NCI-H510A (cell line): ENCODE measurements at regions not wholly inside any gene's neighbourhood (a gene's known extent, or its start where the extent isn't known, plus 50 kb on each side); places are given as distances from the start of the nearest gene placed in this dataset.
"Not testable (repeated sequence)": the region's sequence is repeated elsewhere in the genome, so short reads cannot be mapped to it uniquely, and the experiment has no call there.

Experiments
- DNase-seq: peaks from one replicate; lab custom pipeline; 2025; lab: John Stamatoyannopoulos, UW

GRCh38 chr5:178063277-178063676, 50.1 kb upstream of the N4BP3 start:
- DNase-seq: no peak

DNA sequence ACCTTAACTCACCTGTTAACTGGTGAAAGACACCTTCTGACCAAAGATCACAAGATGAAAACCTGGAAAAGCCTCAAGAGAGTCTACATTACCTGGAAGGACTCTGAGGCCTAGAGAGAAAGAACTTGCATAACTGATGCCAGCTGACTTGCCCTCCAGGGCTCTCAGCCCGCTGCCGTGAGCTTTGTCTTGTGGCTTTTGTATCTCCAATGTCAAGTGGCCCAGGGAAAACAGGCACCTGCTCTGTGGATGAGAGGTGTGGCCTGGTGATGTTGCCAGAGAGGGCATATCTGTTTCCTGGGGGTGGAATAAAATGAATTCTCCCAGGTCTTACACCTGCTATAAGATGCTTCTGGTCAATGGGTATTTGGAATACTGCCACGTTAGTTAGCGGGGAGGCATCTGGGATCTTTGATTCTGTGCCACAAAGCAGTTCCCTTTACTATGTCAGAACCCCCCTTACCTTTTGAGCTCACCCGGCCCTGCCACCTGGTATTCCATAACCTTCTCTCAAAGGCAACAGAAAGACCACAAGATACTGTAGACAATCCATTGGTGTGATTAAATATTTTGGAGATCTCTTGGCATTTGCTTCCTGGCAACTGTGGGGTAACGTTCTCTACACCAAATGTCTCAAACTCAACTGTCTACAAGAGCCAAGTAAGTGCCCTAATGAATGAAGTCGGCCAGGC, 54.9 kb upstream of the N4BP3 start:
- DNase-seq: peak; percentile 69

- no peak for DNase-seq
Measured at GRCh38 chr5:178057839-178058238, 55.5 kb upstream of the N4BP3 start.

DNA sequence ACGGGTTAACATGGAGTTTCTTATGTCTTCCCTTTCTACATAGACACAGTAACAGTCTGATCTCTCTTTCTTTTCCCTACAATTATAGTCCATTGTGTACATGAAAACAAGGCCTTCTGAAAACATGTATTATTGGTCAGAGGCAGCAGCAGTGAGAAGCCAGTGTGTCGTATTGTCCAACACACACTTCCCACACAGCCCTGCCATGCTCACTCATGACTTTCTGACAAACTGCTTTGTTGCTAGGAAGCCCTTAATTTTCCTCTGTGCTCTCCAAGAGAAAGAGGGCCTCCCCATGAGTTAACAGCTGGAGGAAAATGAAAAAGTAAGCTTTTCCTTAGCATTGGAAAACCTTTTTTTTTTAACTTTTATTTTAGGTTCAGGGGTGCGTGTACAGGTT, 56.4 kb upstream of the N4BP3 start:
- DNase-seq: no peak

GRCh38 chr5:178055536-178055935, 57.8 kb upstream of the N4BP3 start:
- not testable (repeated sequence) for DNase-seq

DNA sequence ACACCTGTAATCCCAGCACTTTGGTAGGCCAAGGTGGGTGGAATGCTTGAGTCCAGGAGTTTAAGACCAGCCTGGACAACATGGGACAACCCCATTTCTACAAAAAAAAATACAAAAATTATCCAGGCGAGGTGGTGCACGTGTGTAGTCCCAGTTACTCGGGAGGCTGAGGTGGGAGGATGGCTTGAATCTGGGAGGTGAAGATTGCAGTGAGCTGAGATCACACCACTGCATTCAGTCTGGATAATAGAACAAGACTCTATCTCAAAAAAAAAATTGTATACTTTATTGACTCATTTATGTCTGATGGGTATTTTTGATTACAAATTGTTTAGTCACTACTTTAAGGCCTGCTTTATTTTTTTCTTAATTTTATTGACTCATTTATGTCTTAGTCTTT, 56.0 kb upstream of the PROP1 start:
- DNase-seq: not testable (repeated sequence)

DNA sequence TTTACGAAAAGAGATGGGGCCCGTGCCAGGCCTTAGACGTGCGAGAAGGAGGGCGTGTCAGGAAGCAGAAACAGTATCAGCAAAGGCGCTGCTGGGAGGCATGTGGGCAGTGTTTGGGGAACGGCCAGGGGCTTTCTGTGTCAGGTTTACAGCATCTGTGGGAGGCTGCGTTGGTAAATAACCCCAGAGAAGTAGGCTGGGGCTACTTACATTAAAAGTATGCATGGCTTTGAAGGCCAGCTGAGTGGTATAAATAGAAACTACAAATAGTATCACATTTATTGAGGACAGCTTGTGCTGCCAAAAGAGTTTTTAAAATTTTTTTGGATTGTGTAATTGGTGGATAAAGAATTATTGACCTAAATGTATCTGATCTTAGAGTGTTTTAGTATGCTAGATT, 54.8 kb upstream of the PROP1 start:
- not testable (repeated sequence) for DNase-seq

DNA sequence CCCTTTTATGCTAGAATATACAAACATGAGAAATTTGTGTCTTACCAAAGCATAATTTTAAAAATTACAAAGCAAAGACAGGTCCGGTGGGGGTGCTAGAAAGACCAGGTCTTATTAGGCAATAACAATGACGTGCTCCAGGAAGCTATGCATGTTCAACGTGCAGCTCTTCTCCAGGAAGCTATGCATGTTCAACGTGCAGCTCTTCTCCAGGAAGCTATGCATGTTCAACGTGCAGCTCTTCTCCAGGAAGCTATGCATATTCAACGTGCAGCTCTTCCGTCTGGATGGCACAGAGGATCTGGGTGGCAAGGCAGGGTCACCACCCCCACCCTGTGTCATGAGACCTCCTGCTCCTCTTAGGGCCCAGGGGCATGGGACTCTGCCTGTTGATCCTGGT, 51.9 kb upstream of the PROP1 start:
- DNase-seq: not testable (repeated sequence)

GRCh38 chr5:178046757-178047399, 50.8 kb upstream of the PROP1 start:
- not testable (repeated sequence) for DNase-seq

- DNase-seq: not testable (repeated sequence)
Measured at GRCh38 chr5:178045963-178046362, 49.9 kb upstream of the PROP1 start.
